GM23338 (cell line): ENCODE measurements at regions not wholly inside any gene's neighbourhood (a gene's known extent, or its start where the extent isn't known, plus 50 kb on each side); places are given as distances from the start of the nearest gene placed in this dataset.

ENCODE experiments used
- ATAC-seq: fragments of 200-7000 bp; cut with Tn5 transposase; 3 replicates; pipeline ENCODE4 v1.9.1; 2020
- DNase-seq: peaks from one replicate; pipeline ENCODE4 v3.0.0-alpha.2; 2015; ENCODE audit warnings: low spot score
- H2AFZ ChIP-seq: fragments of 200-600 bp; sonication (generic); 2 replicates; pipeline ENCODE4 v1.8.0; 2016; ENCODE audit warnings: antibody characterized with exemption, mild to moderate bottlenecking, moderate library complexity
- H3F3A ChIP-seq: fragments of 200-600 bp; sonication (generic); replicated peaks from 2 replicates; pipeline ENCODE4 v1.8.0; 2017; ENCODE audit warnings: antibody characterized with exemption, mixed run types, low read depth
- H3K27ac ChIP-seq: fragments of 200-600 bp; sonication (generic); 2 replicates; pipeline ENCODE4 v1.6.1; 2016; ENCODE audit warnings: low read depth
- H3K27me3 ChIP-seq: fragments of 200-600 bp; sonication (generic); 2 replicates; pipeline ENCODE4 v1.8.0; 2016; ENCODE audit warnings: mild to moderate bottlenecking, mixed run types, moderate library complexity; ENCODE audit not compliant: insufficient read depth
- H3K36me3 ChIP-seq: fragments of 200-600 bp; sonication (generic); 2 replicates; pipeline ENCODE4 v1.8.0; 2016; ENCODE audit warnings: mild to moderate bottlenecking; ENCODE audit not compliant: insufficient read depth
- H3K4me1 ChIP-seq: fragments of 200-600 bp; sonication (generic); 2 replicates; pipeline ENCODE4 v1.8.0; 2016; ENCODE audit warnings: mild to moderate bottlenecking, moderate library complexity; ENCODE audit not compliant: insufficient read depth
- H3K4me2 ChIP-seq: fragments of 200-600 bp; sonication (generic); 2 replicates; pipeline ENCODE4 v1.7.1; 2017; ENCODE audit warnings: mixed run types
- H3K4me3 ChIP-seq: fragments of 200-600 bp; sonication (generic); 2 replicates; pipeline ENCODE4 v1.6.1; 2016; ENCODE audit warnings: mixed run types
- H3K79me2 ChIP-seq: fragments of 200-600 bp; sonication (generic); replicated peaks from 2 replicates; pipeline ENCODE4 v1.8.0; 2017; ENCODE audit warnings: mild to moderate bottlenecking; ENCODE audit not compliant: insufficient read depth
- H3K9me2 ChIP-seq: fragments of 200-600 bp; sonication (generic); 2 replicates; pipeline ENCODE4 v1.8.0; 2017; ENCODE audit not compliant: insufficient read depth
- H4K20me1 ChIP-seq: fragments of 200-600 bp; sonication (generic); replicated peaks from 2 replicates; pipeline ENCODE4 v1.8.0; 2017; ENCODE audit warnings: mild to moderate bottlenecking; ENCODE audit not compliant: insufficient read depth
- H3K27ac Mint-ChIP-seq: 2 replicates; pipeline ENCODE4 v1.8.0; 2020; ENCODE audit warnings: inconsistent platforms, mild to moderate bottlenecking, moderate library complexity, mixed read lengths
- H3K27me3 Mint-ChIP-seq: 3 replicates; pipeline ENCODE4 v1.8.0; 2022; ENCODE audit warnings: low read depth, mild to moderate bottlenecking, moderate library complexity, mixed read lengths, inconsistent platforms; ENCODE audit not compliant: insufficient read depth, poor library complexity
- H3K36me3 Mint-ChIP-seq: 3 replicates; pipeline ENCODE4 v1.8.0; 2021; ENCODE audit warnings: low read depth, mild to moderate bottlenecking, inconsistent platforms, moderate library complexity, mixed read lengths
- H3K4me1 Mint-ChIP-seq: 3 replicates; pipeline ENCODE4 v1.8.0; 2020; ENCODE audit warnings: mild to moderate bottlenecking, inconsistent platforms, mixed read lengths
- H3K4me3 Mint-ChIP-seq: 3 replicates; pipeline ENCODE4 v1.8.0; 2021; ENCODE audit warnings: moderate library complexity, mild to moderate bottlenecking, inconsistent platforms, mixed read lengths
- H3K9me3 Mint-ChIP-seq: 3 replicates; pipeline ENCODE4 v1.8.0; 2020; ENCODE audit warnings: moderate library complexity, mild to moderate bottlenecking, inconsistent platforms, mixed read lengths
- CREB1 ChIP-seq: fragments of 250-450 bp; sonication (Bioruptor Pico); IDR thresholded peaks from 2 replicates; pipeline ENCODE4 v1.5.0; 2020; ENCODE audit warnings: low read depth, mild to moderate bottlenecking, moderate library complexity
- EZH2 ChIP-seq: fragments of 200-600 bp; sonication (generic); IDR thresholded peaks from one replicate; pipeline ENCODE4 v1.8.0; 2017; ENCODE audit warnings: antibody characterized with exemption, mild to moderate bottlenecking, low read depth; ENCODE audit not compliant: unreplicated experiment
- EZH2phosphoT487 ChIP-seq: fragments of 200-600 bp; sonication (generic); IDR thresholded peaks from one replicate; pipeline ENCODE4 v1.8.1; 2018; ENCODE audit warnings: antibody characterized with exemption; ENCODE audit not compliant: unreplicated experiment
- JUNB ChIP-seq: IDR thresholded peaks from one replicate; pipeline ENCODE4 v1.6.1; 2016; ENCODE audit warnings: antibody characterized with exemption; ENCODE audit not compliant: unreplicated experiment
- POLR2AphosphoS5 ChIP-seq: IDR thresholded peaks from 2 replicates; pipeline ENCODE4 v1.6.1; 2016; ENCODE audit warnings: antibody characterized with exemption, low read depth
- STAT1 ChIP-seq: IDR thresholded peaks from one replicate; pipeline ENCODE4 v1.6.1; 2016; ENCODE audit warnings: antibody characterized with exemption; ENCODE audit not compliant: unreplicated experiment
- ZNF114 ChIP-seq: fragments of 250-450 bp; sonication (Bioruptor Pico); IDR thresholded peaks from 2 replicates; pipeline ENCODE4 v1.5.0; 2020; ENCODE audit warnings: mild to moderate bottlenecking, moderate library complexity
- ZNF331 ChIP-seq: fragments of 250-450 bp; sonication (Bioruptor Pico); IDR thresholded peaks from 2 replicates; pipeline ENCODE4 v1.5.0; 2020; ENCODE audit warnings: low read depth, mild to moderate bottlenecking, moderate library complexity
- TF ChIP-seq, protein P1 (sequence below): fragments of 250-450 bp; sonication (Bioruptor Pico); IDR thresholded peaks from 2 replicates; pipeline ENCODE4 v1.5.0; 2020; ENCODE audit warnings: mild to moderate bottlenecking, moderate library complexity
- TF ChIP-seq, protein P2 (sequence below): IDR thresholded peaks from 2 replicates; pipeline ENCODE4 v1.6.1; 2016; ENCODE audit warnings: antibody characterized with exemption
- TF ChIP-seq, protein P3 (sequence below): IDR thresholded peaks from one replicate; pipeline ENCODE4 v1.6.1; 2018; ENCODE audit warnings: antibody characterized with exemption; ENCODE audit not compliant: unreplicated experiment
- TF ChIP-seq, protein P4 (sequence below), 2 experiments: fragments of 200-600 bp in 1 of 2; sonication (generic) in 1 of 2; conservative IDR thresholded peaks; 2 replicates each; pipeline versions ENCODE4 v1.5.1 to v1.6.1; 2016 to 2017; ENCODE audit warnings: antibody characterized with exemption in 2 of 2, low read depth in 2 of 2, mild to moderate bottlenecking in 2 of 2, moderate library complexity in 1 of 2

DNA sequence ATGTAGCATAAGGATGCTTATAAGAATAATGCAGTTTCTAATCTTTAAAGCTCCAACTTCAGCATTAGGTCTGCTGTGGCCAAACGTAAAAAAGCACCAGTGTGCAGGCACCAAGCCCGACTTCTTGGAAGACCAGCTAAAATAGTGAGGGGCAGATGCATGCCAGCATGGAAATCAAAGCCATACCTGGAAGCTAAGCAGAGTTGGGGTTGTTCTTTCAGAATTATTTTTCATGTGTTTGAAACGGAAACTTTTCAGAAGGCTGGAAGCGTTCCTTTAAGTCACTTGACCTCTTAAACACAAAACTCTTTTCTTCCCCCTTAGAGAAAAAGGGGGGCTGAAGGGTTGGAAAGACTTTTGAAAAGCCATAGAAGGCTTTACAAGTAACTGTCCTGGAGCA, 329.2 kb upstream of the C1orf87 start (continued):
- TF ChIP-seq, protein P1, sequence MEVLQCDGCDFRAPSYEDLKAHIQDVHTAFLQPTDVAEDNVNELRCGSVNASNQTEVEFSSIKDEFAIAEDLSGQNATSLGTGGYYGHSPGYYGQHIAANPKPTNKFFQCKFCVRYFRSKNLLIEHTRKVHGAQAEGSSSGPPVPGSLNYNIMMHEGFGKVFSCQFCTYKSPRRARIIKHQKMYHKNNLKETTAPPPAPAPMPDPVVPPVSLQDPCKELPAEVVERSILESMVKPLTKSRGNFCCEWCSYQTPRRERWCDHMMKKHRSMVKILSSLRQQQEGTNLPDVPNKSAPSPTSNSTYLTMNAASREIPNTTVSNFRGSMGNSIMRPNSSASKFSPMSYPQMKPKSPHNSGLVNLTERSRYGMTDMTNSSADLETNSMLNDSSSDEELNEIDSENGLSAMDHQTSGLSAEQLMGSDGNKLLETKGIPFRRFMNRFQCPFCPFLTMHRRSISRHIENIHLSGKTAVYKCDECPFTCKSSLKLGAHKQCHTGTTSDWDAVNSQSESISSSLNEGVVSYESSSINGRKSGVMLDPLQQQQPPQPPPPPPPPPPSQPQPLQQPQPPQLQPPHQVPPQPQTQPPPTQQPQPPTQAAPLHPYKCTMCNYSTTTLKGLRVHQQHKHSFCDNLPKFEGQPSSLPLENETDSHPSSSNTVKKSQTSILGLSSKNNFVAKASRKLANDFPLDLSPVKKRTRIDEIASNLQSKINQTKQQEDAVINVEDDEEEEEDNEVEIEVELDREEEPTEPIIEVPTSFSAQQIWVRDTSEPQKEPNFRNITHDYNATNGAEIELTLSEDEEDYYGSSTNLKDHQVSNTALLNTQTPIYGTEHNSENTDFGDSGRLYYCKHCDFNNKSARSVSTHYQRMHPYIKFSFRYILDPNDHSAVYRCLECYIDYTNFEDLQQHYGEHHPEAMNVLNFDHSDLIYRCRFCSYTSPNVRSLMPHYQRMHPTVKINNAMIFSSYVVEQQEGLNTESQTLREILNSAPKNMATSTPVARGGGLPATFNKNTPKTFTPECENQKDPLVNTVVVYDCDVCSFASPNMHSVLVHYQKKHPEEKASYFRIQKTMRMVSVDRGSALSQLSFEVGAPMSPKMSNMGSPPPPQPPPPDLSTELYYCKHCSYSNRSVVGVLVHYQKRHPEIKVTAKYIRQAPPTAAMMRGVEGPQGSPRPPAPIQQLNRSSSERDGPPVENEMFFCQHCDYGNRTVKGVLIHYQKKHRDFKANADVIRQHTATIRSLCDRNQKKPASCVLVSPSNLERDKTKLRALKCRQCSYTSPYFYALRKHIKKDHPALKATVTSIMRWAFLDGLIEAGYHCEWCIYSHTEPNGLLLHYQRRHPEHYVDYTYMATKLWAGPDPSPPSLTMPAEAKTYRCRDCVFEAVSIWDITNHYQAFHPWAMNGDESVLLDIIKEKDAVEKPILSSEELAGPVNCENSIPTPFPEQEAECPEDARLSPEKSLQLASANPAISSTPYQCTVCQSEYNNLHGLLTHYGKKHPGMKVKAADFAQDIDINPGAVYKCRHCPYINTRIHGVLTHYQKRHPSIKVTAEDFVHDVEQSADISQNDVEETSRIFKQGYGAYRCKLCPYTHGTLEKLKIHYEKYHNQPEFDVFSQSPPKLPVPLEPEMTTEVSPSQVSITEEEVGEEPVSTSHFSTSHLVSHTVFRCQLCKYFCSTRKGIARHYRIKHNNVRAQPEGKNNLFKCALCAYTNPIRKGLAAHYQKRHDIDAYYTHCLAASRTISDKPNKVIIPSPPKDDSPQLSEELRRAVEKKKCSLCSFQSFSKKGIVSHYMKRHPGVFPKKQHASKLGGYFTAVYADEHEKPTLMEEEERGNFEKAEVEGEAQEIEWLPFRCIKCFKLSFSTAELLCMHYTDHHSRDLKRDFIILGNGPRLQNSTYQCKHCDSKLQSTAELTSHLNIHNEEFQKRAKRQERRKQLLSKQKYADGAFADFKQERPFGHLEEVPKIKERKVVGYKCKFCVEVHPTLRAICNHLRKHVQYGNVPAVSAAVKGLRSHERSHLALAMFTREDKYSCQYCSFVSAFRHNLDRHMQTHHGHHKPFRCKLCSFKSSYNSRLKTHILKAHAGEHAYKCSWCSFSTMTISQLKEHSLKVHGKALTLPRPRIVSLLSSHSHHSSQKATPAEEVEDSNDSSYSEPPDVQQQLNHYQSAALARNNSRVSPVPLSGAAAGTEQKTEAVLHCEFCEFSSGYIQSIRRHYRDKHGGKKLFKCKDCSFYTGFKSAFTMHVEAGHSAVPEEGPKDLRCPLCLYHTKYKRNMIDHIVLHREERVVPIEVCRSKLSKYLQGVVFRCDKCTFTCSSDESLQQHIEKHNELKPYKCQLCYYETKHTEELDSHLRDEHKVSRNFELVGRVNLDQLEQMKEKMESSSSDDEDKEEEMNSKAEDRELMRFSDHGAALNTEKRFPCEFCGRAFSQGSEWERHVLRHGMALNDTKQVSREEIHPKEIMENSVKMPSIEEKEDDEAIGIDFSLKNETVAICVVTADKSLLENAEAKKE (CRISPR knock-in tag) = no peak
- TF ChIP-seq EZH2phosphoT487 (no peak), ZNF114 (CRISPR knock-in tag) (no peak), EZH2 (no peak), ZNF331 (CRISPR knock-in tag) (no peak), STAT1 (no peak), POLR2AphosphoS5 (no peak)
- TF ChIP-seq, protein P2, sequence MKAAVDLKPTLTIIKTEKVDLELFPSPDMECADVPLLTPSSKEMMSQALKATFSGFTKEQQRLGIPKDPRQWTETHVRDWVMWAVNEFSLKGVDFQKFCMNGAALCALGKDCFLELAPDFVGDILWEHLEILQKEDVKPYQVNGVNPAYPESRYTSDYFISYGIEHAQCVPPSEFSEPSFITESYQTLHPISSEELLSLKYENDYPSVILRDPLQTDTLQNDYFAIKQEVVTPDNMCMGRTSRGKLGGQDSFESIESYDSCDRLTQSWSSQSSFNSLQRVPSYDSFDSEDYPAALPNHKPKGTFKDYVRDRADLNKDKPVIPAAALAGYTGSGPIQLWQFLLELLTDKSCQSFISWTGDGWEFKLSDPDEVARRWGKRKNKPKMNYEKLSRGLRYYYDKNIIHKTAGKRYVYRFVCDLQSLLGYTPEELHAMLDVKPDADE = no peak

DNA sequence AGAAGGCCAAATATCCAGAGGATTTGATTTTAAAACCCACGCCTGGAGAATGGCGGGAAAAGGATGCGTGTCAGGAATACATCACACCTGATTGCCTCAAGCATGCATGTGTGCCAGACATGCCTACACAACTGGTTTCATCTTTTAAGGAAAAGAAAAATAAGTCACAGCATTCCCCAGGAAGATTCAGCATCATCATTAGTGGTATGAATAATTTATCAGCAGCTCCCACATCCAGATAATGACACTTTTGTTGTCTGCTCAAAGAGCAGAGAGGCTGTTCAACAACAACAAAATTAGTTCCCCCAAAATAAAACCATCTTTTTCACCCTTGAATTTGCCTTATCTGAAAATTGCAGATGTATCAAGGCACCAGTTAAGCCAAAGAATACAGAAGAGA, 328.6 kb upstream of the C1orf87 start:
- Histone ChIP-seq H3K4me3 (no peak overlapping the region), H3K36me3 (no peaks in the 10 kb centered on the region), H3K79me2 (no peaks in the 10 kb centered on the region), H3K27ac (no peak overlapping the region), H3K4me2 (no peak overlapping the region), H3K27me3 (no peaks in the 10 kb centered on the region), H3K4me1 (no peaks in the 10 kb centered on the region), H3K9me2 (0 out of 2 replicates have a peak, but pooled peaks cover 7% of the 10 kb centered on the region), H2AFZ (no peak overlapping the region), H4K20me1 (no peaks in the 10 kb centered on the region), H3F3A (no peaks in the 10 kb centered on the region)
- no peak overlapping the region for H3K27ac Mint-ChIP-seq
- H3K4me3 Mint-ChIP-seq = no peak overlapping the region
- H3K4me1 Mint-ChIP-seq = no peaks in the 10 kb centered on the region
- ATAC-seq = no peak
- no peak for DNase-seq
- H3K36me3 Mint-ChIP-seq = no peaks in the 10 kb centered on the region
- H3K27me3 Mint-ChIP-seq = no peaks in the 10 kb centered on the region
- H3K9me3 Mint-ChIP-seq = no peaks in the 10 kb centered on the region
- TF ChIP-seq EZH2 (no peak), ZNF114 (CRISPR knock-in tag) (no peak), CREB1 (CRISPR knock-in tag) (no peak), STAT1 (no peak), JUNB (no peak), POLR2AphosphoS5 (no peak), ZNF331 (CRISPR knock-in tag) (no peak), EZH2phosphoT487 (no peak)
- TF ChIP-seq, protein P3, sequence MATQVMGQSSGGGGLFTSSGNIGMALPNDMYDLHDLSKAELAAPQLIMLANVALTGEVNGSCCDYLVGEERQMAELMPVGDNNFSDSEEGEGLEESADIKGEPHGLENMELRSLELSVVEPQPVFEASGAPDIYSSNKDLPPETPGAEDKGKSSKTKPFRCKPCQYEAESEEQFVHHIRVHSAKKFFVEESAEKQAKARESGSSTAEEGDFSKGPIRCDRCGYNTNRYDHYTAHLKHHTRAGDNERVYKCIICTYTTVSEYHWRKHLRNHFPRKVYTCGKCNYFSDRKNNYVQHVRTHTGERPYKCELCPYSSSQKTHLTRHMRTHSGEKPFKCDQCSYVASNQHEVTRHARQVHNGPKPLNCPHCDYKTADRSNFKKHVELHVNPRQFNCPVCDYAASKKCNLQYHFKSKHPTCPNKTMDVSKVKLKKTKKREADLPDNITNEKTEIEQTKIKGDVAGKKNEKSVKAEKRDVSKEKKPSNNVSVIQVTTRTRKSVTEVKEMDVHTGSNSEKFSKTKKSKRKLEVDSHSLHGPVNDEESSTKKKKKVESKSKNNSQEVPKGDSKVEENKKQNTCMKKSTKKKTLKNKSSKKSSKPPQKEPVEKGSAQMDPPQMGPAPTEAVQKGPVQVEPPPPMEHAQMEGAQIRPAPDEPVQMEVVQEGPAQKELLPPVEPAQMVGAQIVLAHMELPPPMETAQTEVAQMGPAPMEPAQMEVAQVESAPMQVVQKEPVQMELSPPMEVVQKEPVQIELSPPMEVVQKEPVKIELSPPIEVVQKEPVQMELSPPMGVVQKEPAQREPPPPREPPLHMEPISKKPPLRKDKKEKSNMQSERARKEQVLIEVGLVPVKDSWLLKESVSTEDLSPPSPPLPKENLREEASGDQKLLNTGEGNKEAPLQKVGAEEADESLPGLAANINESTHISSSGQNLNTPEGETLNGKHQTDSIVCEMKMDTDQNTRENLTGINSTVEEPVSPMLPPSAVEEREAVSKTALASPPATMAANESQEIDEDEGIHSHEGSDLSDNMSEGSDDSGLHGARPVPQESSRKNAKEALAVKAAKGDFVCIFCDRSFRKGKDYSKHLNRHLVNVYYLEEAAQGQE = no peak
- TF ChIP-seq, protein P4, sequence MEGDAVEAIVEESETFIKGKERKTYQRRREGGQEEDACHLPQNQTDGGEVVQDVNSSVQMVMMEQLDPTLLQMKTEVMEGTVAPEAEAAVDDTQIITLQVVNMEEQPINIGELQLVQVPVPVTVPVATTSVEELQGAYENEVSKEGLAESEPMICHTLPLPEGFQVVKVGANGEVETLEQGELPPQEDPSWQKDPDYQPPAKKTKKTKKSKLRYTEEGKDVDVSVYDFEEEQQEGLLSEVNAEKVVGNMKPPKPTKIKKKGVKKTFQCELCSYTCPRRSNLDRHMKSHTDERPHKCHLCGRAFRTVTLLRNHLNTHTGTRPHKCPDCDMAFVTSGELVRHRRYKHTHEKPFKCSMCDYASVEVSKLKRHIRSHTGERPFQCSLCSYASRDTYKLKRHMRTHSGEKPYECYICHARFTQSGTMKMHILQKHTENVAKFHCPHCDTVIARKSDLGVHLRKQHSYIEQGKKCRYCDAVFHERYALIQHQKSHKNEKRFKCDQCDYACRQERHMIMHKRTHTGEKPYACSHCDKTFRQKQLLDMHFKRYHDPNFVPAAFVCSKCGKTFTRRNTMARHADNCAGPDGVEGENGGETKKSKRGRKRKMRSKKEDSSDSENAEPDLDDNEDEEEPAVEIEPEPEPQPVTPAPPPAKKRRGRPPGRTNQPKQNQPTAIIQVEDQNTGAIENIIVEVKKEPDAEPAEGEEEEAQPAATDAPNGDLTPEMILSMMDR (conservative IDR thresholded peaks at IDR 0.05; ENCODE audit: low read depth in 2 of 2) = no peak
